ENCODE measurements at regions not wholly inside any gene's neighbourhood (a gene's known extent, or its start where the extent isn't known, plus 50 kb on each side); places are given as distances from the start of the nearest gene placed in this dataset.

DNA sequence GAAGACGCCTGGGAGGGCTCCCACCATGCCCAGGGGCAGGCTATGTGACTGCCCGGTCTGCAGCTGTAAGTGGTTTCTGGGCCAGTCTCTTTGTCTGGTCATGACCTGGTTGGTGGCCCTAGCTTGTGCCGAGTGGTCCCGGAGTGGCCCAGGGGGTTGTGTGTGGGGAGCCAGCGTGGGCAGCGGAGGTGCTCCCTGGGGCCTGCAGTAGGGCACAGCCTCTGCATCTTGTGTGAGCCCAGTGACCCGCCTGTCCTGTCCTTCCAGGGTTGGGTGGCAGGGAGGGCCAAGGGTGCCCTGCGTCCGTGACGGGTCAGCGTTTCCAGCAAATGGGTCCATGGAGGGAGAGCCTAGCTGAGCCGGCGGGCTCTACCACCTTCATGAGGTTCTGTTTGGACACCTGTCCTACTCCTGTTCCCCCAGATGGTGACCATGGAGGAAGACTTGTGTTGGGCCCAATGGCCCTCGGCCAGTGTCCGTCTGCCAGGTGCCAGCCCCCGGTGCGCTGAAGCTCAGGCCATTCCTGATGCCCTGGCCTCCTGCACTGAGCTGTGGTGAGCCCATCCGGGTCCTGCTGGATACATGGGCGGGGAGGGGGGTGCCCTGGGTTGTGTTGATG lies 215.4 kb downstream of the SNRPN start:
- peaks cover 25% of the 10 kb centered on the region for H3K9me3 Mint-ChIP-seq
- intact Hi-C loops (cut with micrococcal nuclease), result no loop called here
- no peaks in the 10 kb centered on the region for H3K4me1 Mint-ChIP-seq (ENCODE audit: low read depth)
- no peaks in the 10 kb centered on the region for H3K27me3 Mint-ChIP-seq
- H3K4me3 Mint-ChIP-seq, result no peak overlapping the region
- DNase-seq (no peak), ATAC-seq (no peak)
- CTCF ChIA-PET, result no interaction called here
- TF ChIP-seq, protein P1, sequence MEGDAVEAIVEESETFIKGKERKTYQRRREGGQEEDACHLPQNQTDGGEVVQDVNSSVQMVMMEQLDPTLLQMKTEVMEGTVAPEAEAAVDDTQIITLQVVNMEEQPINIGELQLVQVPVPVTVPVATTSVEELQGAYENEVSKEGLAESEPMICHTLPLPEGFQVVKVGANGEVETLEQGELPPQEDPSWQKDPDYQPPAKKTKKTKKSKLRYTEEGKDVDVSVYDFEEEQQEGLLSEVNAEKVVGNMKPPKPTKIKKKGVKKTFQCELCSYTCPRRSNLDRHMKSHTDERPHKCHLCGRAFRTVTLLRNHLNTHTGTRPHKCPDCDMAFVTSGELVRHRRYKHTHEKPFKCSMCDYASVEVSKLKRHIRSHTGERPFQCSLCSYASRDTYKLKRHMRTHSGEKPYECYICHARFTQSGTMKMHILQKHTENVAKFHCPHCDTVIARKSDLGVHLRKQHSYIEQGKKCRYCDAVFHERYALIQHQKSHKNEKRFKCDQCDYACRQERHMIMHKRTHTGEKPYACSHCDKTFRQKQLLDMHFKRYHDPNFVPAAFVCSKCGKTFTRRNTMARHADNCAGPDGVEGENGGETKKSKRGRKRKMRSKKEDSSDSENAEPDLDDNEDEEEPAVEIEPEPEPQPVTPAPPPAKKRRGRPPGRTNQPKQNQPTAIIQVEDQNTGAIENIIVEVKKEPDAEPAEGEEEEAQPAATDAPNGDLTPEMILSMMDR (IDR thresholded peaks at IDR 0.05), result no peak
- no peaks in the 10 kb centered on the region for H3K36me3 Mint-ChIP-seq (ENCODE audit: low read depth)
- POLR2A ChIA-PET, result no interaction called here
- H3K27ac Mint-ChIP-seq, result no peak overlapping the region

DNA sequence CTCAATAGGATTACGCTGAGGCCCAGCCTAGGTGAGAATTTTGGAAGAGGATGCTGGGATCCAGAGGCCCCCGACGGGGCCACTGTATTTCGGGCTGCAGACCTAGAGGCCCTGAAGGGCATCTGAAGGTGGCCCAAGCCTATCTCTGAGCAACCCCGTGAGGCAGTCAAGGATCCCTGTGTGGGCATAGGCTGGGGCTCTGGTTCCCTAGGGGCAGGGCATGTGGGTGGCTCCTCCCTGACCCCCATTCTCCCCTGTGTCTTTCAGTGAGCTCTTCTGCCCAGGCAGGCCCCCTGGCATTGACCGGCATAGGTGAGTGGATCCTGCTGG lies 216.0 kb downstream of the SNRPN start:
- no peaks in the 10 kb centered on the region for H3K27me3 Mint-ChIP-seq
- intact Hi-C loops (cut with micrococcal nuclease), result no loop called here

DNA sequence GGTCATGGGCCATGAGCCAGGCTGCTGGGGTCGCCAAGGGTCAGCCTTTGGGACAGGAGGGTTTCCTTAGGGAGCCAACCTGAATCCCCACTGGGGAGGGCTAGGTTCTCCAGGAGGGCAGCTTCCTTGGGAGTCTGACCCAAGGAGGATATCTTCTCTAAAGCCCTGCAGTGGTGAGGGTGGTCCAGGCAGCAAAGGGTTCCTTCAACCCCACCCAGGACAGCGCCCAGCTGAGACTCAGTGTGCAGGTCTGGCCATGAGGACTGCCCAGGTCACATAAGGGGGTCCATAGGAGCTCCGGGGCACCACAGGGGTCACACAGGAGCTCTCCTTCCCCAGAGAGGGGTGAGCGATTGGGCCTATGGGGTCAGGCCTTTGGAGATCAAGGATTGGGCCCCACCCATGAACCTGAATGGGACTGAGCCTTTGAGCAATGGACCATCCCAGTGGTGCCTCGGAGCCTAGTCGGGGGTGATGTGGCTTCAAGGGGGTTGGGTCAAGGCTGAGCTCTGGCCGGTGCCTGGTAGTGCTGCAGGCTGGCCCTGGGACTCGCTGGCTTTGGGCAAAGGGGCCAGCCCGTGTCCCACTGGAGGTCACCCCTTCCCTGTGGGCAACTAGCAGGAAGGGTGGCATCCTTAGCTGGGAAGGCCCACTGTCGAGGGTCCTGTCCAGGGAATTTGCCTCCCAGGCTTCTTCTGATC lies 216.5 kb downstream of the SNRPN start:
- no peak overlapping the region for H3K4me3 Mint-ChIP-seq
- H3K4me1 Mint-ChIP-seq (ENCODE audit: low read depth), result no peaks in the 10 kb centered on the region
- DNase-seq (no peak), ATAC-seq (no peak)
- intact Hi-C loops (cut with micrococcal nuclease), result no loop called here
- H3K27ac Mint-ChIP-seq, result no peak overlapping the region
- TF ChIP-seq, protein P1 (IDR thresholded peaks at IDR 0.05), result no peak
- peaks cover 27% of the 10 kb centered on the region for H3K9me3 Mint-ChIP-seq
- POLR2A ChIA-PET, result no interaction called here
- CTCF ChIA-PET, result no interaction called here
- no peaks in the 10 kb centered on the region for H3K36me3 Mint-ChIP-seq (ENCODE audit: low read depth)
- H3K27me3 Mint-ChIP-seq, result no peaks in the 10 kb centered on the region

More for the DNA sequence above, 216.0 kb downstream of the SNRPN start:
- TF ChIP-seq, protein P1 (IDR thresholded peaks at IDR 0.05), result no peak
- Mint-ChIP-seq H3K9me3 (peaks cover 26% of the 10 kb centered on the region), H3K27ac (no peak overlapping the region), H3K36me3 (ENCODE audit: low read depth) (no peaks in the 10 kb centered on the region), H3K4me1 (ENCODE audit: low read depth) (no peaks in the 10 kb centered on the region), H3K4me3 (no peak overlapping the region)
- ChIA-PET CTCF (no interaction called here), POLR2A (no interaction called here)
- ATAC-seq (no peak), DNase-seq (no peak)

DNA sequence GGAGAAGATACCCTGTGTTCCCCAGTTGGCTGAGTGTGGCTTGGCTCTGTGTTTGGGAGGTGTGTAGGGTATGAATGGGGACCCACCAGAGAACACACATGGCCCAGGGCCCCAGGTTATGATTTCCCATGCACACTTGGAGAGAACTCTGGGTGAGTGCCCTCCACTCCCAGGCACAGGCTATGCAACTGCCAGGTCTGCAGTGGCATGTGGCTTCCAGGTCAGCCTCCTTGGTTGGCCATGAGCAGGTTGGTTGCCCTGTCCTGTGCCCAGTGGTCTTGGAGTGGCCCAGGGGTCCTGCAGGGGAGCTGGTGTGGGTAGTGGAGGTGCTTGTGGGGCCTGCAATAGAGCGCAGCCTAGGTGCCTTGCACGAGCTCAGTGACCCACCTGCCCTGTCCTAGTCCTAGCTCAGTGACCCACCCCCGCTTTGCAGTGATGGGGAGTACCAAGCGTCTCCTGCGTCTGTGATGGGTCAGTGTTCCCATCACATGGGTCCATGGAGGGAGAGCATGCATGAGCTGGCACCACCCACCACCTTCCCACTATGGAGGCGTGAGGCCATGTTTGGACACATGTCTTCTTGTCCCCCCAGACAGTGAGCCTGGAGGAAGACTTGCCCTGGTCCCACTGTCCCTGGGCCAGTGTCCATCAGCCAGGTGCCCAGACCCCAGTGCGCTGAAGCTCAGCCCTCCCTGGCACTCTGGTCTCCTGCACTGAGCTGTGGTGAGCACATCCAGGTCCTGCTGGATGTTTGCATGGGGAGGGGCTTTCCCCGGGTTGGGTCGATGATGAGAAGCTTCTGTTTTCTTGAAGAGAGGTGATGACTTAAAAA lies 217.3 kb downstream of the SNRPN start:
- ChIA-PET CTCF (no interaction called here), POLR2A (no interaction called here)
- DNase-seq (no peak), ATAC-seq (no peak)
- no peaks in the 10 kb centered on the region for H3K4me1 Mint-ChIP-seq (ENCODE audit: low read depth)
- H3K36me3 Mint-ChIP-seq (ENCODE audit: low read depth), result no peaks in the 10 kb centered on the region
- no peaks in the 10 kb centered on the region for H3K27me3 Mint-ChIP-seq
- peaks cover 31% of the 10 kb centered on the region for H3K9me3 Mint-ChIP-seq
- no peak overlapping the region for H3K27ac Mint-ChIP-seq
- intact Hi-C loops (cut with micrococcal nuclease), result no loop called here
- H3K4me3 Mint-ChIP-seq, result no peak overlapping the region
- TF ChIP-seq, protein P1 (IDR thresholded peaks at IDR 0.05), result no peak

DNA sequence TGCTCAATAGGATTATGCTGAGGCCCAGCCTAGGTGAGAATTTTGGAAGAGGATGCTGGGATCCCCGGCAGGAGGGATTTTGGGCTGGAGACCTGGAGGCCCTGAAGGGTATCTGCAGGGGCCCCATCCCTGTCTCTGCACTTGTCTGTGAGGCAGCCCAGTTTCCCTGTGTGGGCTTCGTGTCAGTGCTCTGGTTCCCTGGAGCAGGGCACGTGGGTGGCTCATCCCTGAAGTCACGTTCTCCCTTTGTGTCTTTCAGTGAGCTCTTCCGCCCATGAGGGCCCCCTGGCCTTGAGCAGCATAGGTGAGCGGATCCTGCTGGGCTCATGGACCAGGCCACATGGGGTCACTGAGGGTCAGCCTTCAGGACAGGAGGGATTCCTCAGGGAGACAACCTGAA lies 217.9 kb downstream of the SNRPN start:
- H3K27me3 Mint-ChIP-seq, result no peaks in the 10 kb centered on the region
- H3K27ac Mint-ChIP-seq, result no peak overlapping the region
- TF ChIP-seq, protein P1 (IDR thresholded peaks at IDR 0.05), result no peak
- peaks cover 31% of the 10 kb centered on the region for H3K9me3 Mint-ChIP-seq
- CTCF ChIA-PET, result no interaction called here
- no peak for ATAC-seq
- H3K36me3 Mint-ChIP-seq (ENCODE audit: low read depth), result no peaks in the 10 kb centered on the region
- intact Hi-C loops (cut with micrococcal nuclease), result no loop called here
- POLR2A ChIA-PET, result no interaction called here
- DNase-seq, result no peak
- no peak overlapping the region for H3K4me3 Mint-ChIP-seq
- H3K4me1 Mint-ChIP-seq (ENCODE audit: low read depth), result no peaks in the 10 kb centered on the region
